GM12891 (cell line): ENCODE measurements at regions not wholly inside any gene's neighbourhood (a gene's known extent, or its start where the extent isn't known, plus 50 kb on each side); places are given as distances from the start of the nearest gene placed in this dataset.

Experiments used
- DNase-seq: peaks from one replicate; pipeline ENCODE4 v3.0.0; 2011; ENCODE audit warnings: low spot score; ENCODE audit not compliant: insufficient read length
- FAIRE-seq: peaks from 2 replicates; lab custom pipeline; 2011; peaks lifted over from hg19 to GRCh38; lab: Jason Lieb, UNC
- PAX5 ChIP-seq: IDR thresholded peaks from 2 replicates; pipeline ENCODE4 v1.6.1; 2011; ENCODE audit warnings: low read length, moderate library complexity, mild to moderate bottlenecking; ENCODE audit not compliant: insufficient read depth, severe bottlenecking
- POLR2A ChIP-seq: IDR thresholded peaks from 2 replicates; pipeline ENCODE4 v1.6.1; 2011; ENCODE audit warnings: low read depth, low read length, control low read depth
- POLR2AphosphoS5 ChIP-seq: IDR thresholded peaks from 2 replicates; pipeline ENCODE4 v1.6.1; 2011; ENCODE audit warnings: low read depth, low read length, control low read depth
- POU2F2 ChIP-seq: IDR thresholded peaks from 2 replicates; pipeline ENCODE4 v1.6.1; 2011; ENCODE audit warnings: low read depth, mild to moderate bottlenecking, control low read depth, low read length, moderate library complexity
- SPI1 ChIP-seq: IDR thresholded peaks from 2 replicates; pipeline ENCODE4 v1.6.1; 2011; ENCODE audit warnings: low read depth, low read length, control low read depth
- TAF1 ChIP-seq: IDR thresholded peaks from 2 replicates; pipeline ENCODE4 v1.6.1; 2011; ENCODE audit warnings: low read depth, low read length, control low read depth

DNA sequence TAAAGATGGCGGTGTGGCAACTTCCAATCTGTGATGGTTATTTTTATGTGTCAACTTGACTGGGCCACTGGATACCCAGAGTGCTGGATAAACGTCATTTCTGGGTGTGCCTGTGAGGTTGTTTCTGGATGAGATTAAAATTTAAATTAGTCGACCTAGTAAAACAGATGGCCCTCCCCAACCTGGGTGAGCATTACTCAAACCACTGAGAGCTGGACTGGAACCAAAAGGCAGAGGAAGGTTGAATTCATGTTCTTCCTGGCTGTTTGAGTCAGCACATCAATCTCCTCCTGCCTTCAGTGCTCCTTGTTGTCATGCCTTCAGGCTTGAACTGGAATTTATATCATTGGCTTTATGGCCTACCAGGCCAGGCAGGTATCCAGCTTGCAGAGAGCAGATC lies 190.8 kb upstream of the RGPD4 start:
- TF ChIP-seq POU2F2 (no peak), POLR2A (no peak), POLR2AphosphoS5 (no peak), TAF1 (no peak), PAX5 (no peak), SPI1 (no peak)
- DNase-seq (no peak), FAIRE-seq (no peak)

DNA sequence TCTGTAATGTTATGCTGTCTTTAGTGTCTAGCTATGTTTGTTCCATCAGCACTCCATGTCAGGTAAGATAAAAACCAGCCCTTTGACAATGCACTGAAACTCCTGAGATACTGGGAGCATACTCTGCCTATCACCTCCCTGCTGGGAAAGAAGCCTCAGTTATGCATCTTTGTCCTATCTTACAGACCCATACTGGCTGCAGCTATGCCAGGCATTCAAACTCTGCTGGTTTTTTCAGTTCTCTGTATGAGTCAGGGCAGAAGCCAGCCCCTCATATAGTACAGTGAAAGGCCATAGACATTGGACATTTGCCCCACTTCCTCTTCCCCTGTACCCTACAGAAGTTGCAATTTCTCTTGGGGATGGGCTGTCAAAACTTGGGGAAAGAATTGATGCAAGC lies 181.1 kb upstream of the RGPD4 start:
- no peak for TF ChIP-seq POLR2A
- no peak for TF ChIP-seq PAX5
- no peak for TF ChIP-seq POLR2AphosphoS5
- TF ChIP-seq POU2F2, result no peak
- no peak for TF ChIP-seq TAF1
- no peak for TF ChIP-seq SPI1
- no peak for FAIRE-seq
- DNase-seq, result no peak

DNA sequence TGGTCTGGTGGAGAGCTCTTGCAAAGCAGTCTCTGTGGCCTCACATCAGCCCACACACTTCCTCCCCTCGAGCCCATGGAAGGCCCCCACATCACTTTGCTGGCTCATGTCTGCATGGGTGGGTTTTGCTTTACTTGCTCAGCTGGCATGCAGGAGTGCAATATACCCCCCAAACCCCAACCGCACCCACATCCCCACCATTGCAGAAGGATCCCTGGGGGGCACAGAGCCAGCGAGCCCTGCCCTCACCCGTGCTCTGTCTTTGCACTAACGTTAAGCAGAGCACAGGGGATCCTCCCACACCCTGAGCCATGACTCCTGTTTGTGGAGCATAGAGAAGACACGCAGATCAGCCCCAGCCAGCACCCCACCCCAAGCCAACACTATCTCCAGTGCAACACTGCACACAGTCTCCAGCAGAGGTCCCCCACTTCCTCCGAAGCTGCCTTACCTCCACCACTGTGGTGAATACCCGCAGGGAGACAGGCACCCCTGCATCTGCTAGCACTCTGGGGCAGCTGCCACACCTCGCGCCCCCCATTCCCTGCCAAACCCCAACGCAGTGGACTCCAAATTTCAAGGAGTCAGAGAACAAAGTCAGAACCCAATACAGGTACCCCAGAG lies 177.8 kb upstream of the RGPD4 start:
- DNase-seq, result no peak
- TF ChIP-seq SPI1 (no peak), TAF1 (no peak)

DNA sequence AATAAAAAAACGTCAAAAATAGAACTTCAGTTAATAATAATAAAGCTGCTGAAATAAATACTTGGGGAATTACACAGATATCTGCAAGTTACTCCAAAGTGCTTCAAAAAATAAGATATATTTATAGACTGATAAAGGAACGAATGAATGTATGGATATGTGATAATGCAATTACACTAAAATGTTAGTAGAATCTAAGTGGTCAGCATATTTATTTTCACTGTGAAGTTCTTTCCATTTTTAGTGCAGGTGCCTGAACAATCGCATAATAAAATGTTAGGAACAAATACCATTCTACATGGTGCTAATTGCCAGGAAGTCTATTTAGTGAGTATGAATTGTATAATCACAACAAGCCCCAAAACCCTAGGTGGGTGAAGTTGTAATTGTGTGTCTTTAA lies 169.6 kb upstream of the RGPD4 start:
- FAIRE-seq (no peak), DNase-seq (no peak)
- TF ChIP-seq PAX5 (no peak), SPI1 (no peak), POU2F2 (no peak), POLR2A (no peak), POLR2AphosphoS5 (no peak), TAF1 (no peak)

More for the DNA sequence above, 177.8 kb upstream of the RGPD4 start:
- FAIRE-seq, result no peak

DNA sequence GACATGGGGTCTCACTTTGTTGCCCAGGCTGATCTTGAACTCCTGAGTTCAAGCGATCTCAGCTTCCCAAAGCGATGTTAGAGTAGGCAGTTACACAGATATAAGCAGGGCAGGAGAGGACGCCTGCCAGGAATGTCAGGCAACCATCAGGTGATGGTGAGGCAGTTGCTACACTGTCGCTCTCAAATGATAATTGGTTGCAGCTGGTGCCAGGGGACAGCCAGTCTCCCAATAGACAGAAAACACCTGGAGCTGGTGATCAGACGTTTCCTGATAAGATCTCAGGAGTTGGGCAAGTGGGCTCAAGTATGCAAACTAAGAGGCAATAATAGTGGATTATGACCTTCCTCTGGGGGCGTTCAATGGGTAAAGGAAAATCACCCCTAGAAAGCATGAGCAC lies 163.1 kb upstream of the RGPD4 start:
- FAIRE-seq (no peak), DNase-seq (no peak)
- no peak for TF ChIP-seq SPI1
- no peak for TF ChIP-seq TAF1
- TF ChIP-seq POU2F2, result no peak
- no peak for TF ChIP-seq PAX5
- TF ChIP-seq POLR2AphosphoS5, result no peak
- TF ChIP-seq POLR2A, result no peak

DNA sequence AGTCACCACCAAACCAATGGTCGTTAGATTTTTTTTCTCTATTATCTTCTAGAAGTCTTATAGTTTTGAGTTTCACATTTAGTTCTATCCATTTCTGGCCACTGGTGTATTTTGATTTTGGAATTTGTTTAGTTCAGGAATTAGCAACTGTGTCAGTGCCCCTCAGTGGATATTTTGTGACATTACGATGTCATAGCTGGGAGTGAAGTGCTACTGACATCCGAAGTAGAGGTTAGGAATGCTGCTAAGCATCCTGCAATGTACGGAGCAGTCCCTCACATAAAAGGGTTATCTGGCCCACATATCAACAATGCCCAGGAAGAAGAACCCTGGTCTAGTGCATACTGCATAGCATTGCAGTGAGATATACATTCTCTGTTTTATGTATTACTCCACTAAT lies 157.4 kb upstream of the RGPD4 start:
- no peak for DNase-seq
- FAIRE-seq, result no peak

DNA sequence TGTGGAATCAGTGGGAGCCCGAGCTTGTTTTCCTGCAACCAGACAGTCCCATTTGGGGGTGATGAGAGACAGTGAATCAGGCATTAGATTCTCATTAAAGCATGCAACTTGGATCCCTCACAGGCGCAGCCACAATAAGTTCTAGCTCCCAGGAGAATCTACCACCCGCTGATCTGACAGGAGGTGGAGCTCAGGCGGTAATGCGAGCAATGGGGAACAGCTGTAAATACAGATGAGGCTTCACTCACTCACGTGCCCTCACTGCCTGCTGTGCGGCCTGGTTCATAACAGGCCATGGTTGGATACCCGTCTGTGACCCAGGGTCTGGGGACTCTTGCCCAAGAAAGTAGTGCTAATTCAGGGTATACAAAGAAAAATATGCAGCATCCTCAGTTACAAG lies 144.8 kb upstream of the RGPD4 start:
- no peak for DNase-seq
- FAIRE-seq, result no peak
- no peak for TF ChIP-seq PAX5
- no peak for TF ChIP-seq SPI1
- no peak for TF ChIP-seq POLR2AphosphoS5
- TF ChIP-seq POLR2A, result no peak
- no peak for TF ChIP-seq POU2F2
- no peak for TF ChIP-seq TAF1

More for the DNA sequence above, 157.4 kb upstream of the RGPD4 start:
- TF ChIP-seq POLR2A (no peak), POU2F2 (no peak), SPI1 (no peak), POLR2AphosphoS5 (no peak), PAX5 (no peak), TAF1 (no peak)

DNA sequence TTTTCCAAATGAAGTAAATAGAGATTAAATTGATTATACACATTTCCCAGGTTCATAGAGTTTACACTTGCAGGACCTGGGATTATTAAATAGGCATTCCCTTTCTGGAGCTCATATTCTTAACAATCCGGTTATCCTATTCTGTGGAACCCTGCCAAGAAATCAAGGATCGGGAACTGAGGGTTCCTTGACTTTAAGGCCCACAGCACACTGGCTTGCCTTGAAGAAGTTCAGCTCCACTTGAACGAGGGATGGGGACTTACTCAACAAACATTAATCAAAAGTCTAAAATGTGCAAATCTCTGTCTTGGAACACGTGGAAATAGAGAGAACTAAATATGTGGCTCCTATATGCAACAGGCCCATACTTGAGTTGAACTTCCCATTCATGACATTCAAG lies 142.3 kb upstream of the RGPD4 start:
- FAIRE-seq (no peak), DNase-seq (no peak)
- no peak for TF ChIP-seq POU2F2
- no peak for TF ChIP-seq SPI1
- no peak for TF ChIP-seq POLR2AphosphoS5
- TF ChIP-seq TAF1, result no peak
- TF ChIP-seq POLR2A, result no peak
- no peak for TF ChIP-seq PAX5

DNA sequence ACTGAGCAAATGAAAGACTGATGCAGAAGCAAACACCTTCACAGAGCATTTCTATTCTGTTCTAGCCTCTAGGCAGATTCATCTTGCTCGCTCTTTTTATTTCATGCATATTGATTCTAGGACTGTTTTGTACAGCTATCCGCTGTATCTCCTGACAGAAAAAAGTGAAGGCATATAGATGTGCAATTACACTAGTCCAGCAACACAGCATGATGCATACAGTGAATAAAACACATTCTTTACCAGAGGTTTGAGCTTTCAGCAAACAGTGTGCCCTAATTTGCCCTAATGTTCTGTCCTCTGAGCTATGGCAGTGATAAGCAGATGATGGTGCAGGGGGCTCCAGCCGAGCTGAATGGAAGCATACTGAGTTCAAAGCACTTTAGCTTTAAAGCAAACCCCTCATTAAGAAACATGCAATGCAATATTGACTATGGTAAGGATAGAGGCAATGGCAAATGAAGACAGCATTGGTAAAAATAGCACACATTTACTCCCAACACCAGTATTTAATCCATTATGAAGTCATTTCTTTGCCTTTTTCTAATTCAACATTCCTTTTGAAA lies 141.2 kb upstream of the RGPD4 start:
- TF ChIP-seq POU2F2, result no peak
- TF ChIP-seq PAX5, result no peak
- no peak for TF ChIP-seq POLR2AphosphoS5
- no peak for TF ChIP-seq SPI1
- TF ChIP-seq TAF1, result no peak
- no peak for TF ChIP-seq POLR2A
- DNase-seq, result no peak
- FAIRE-seq, result no peak

DNA sequence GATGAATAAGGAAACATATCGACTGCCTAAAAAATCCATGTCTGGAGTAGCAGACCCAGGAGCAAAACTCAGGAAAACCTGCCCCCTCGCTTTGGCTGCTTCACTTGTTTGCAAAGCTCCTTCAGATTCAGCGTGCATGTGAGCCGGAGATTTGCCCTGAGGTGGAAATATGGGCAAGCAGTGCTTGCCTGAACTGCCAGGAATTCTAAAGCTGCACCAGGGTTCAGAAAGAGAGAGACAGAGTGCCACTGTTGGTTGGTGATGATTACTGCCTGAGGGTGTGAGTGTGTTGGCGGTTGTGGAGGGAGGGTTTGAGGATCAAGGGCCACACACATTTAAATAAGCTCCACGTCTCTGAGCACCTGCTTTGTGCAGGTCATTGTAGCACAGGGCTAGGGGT lies 139.6 kb upstream of the RGPD4 start:
- DNase-seq, result no peak
- TF ChIP-seq SPI1, result no peak
- TF ChIP-seq TAF1, result no peak
- TF ChIP-seq POU2F2, result no peak
- TF ChIP-seq POLR2AphosphoS5, result no peak
- no peak for TF ChIP-seq POLR2A
- TF ChIP-seq PAX5, result no peak
- no peak for FAIRE-seq
